Lower leg skin (tissue), 3 donors: ENCODE measurements at regions not wholly inside any gene's neighbourhood (a gene's known extent, or its start where the extent isn't known, plus 50 kb on each side); places are given as distances from the start of the nearest gene placed in this dataset.

Experiments
- POLR2A ChIP-seq, 2 donors: fragments of 450-650 bp; IDR thresholded peaks; one replicate each; pipeline ENCODE4 v1.6.1; 2016 to 2017; ENCODE audit warnings: antibody characterized with exemption in 2 of 2, mild to moderate bottlenecking in 1 of 2, moderate library complexity in 1 of 2
- TF ChIP-seq, protein P1 (sequence below), 3 donors: fragments of 450-650 bp; IDR thresholded peaks; one replicate each; pipeline ENCODE4 v1.5.1; 2016; ENCODE audit warnings: antibody characterized with exemption in 3 of 3, mild to moderate bottlenecking in 3 of 3, moderate library complexity in 2 of 3

DNA sequence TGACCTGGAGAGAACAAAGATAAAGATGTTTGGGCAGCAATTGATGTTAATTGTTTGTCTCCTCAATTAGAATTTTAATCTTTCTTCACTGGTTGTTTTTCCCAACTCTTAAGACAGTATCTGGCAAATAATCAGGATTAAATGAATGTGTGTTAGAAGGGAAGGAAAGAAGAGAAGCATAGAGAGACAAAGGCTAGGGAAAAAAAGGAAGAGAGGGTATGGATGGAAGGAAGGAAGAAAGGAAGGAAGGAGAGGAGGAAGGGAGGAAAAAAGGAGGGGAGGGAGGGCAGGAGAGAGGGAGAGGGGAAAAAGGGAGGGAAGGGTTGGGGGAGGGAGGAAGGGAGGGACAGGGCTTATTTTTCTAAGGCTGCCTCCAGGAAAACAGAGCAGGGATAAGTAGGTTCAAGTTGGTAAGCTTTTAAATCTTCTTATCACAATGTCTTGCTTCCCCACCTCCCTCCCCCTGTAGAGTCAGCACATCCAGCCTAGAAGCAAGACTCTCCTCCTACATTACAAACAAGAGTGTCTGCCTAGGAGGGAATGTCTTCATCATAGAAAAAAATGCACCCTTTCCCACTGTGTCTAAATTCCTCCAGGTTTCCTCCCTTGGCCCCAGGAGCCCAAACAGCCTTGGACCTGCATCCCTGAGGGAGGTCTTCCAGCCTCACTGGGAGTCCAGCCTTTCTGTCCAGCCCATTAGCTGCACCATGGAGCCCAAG lies 447.8 kb upstream of the JARID2 start:
- TF ChIP-seq, protein P1, sequence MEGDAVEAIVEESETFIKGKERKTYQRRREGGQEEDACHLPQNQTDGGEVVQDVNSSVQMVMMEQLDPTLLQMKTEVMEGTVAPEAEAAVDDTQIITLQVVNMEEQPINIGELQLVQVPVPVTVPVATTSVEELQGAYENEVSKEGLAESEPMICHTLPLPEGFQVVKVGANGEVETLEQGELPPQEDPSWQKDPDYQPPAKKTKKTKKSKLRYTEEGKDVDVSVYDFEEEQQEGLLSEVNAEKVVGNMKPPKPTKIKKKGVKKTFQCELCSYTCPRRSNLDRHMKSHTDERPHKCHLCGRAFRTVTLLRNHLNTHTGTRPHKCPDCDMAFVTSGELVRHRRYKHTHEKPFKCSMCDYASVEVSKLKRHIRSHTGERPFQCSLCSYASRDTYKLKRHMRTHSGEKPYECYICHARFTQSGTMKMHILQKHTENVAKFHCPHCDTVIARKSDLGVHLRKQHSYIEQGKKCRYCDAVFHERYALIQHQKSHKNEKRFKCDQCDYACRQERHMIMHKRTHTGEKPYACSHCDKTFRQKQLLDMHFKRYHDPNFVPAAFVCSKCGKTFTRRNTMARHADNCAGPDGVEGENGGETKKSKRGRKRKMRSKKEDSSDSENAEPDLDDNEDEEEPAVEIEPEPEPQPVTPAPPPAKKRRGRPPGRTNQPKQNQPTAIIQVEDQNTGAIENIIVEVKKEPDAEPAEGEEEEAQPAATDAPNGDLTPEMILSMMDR (IDR thresholded peaks at IDR 0.05): no peak
- TF ChIP-seq POLR2A (IDR thresholded peaks at IDR 0.05): no peak
